Sigmoid colon (tissue), 6 donors: ENCODE measurements at regions not wholly inside any gene's neighbourhood (a gene's known extent, or its start where the extent isn't known, plus 50 kb on each side); places are given as distances from the start of the nearest gene placed in this dataset.
"Not testable (repeated sequence)": the region's sequence is repeated elsewhere in the genome, so short reads cannot be mapped to it uniquely, and the experiment has no call there.

Experiments
- DNase-seq: peaks from one replicate; pipeline ENCODE4 v3.0.0-alpha.2; 2019
- H3K27ac ChIP-seq, 4 donors: fragments of 200-600 bp; sonication (generic); one replicate each; pipeline ENCODE4 v1.5.1; 2016 to 2019; ENCODE audit warnings: mild to moderate bottlenecking in 1 of 4
- H3K27me3 ChIP-seq, 3 donors: fragments of 200-600 bp; sonication (generic); one replicate each; pipeline ENCODE4 v1.5.1; 2019; ENCODE audit warnings: mild to moderate bottlenecking in 1 of 3
- H3K36me3 ChIP-seq, 4 donors: fragments of 200-600 bp; sonication (generic); one replicate each; pipeline ENCODE4 v1.5.1; 2016 to 2019
- H3K4me1 ChIP-seq, 4 donors: fragments of 200-600 bp; sonication (generic); one replicate each; pipeline ENCODE4 v1.5.1; 2017 to 2019
- H3K4me3 ChIP-seq, 4 donors: fragments of 200-600 bp; sonication (generic); one replicate each; pipeline ENCODE4 v1.5.1; 2017 to 2019; ENCODE audit warnings: mild to moderate bottlenecking in 2 of 4, moderate library complexity in 1 of 4
- H3K9me3 ChIP-seq, 4 donors: fragments of 200-600 bp in 3 of 4; sonication (generic) in 3 of 4; one replicate each; pipeline versions ENCODE4 v1.5.1 to v1.6.1; 2013 to 2019
- WGBS, 2 donors: extraction: QIAGEN DNeasy Blood & Tissue Kit; methylation state at CpG; one replicate each; pipeline ENCODE4 v1.1.7; 2013; 5-methylcytosine and 5-hydroxymethylcytosine counted together
- intact Hi-C: fragments of 100-400 bp; cut with DNase I; formaldehyde crosslinking; loops from one replicate; pipeline ENCODE4 v1.15.1; 2023
- donor health status: healthy with polysubstance abuse.
- donor health status: healthy.

DNA sequence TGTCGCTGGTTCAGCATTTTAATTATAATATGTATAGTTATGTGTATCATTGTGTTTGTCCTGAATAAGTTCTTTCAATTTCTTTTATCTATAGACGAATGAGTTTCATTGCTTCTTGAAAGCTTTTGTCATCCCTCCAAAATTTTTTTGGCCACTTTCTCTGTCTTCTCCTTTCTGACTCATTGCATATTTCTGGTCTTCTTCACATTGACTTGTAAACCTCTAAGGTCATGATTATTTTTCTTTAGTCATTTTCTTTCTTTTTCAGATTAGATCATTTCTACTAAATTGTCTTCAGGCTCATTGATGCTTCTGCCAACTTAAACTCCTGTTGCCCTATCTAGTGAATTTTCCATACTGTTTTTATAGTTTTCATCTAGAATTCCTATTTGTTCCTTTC lies 555.1 kb downstream of the RPIA start:
- H3K4me3 ChIP-seq, intact Hi-C loops, H3K27me3 ChIP-seq, DNase-seq, H3K4me1 ChIP-seq, H3K9me3 ChIP-seq, H3K36me3 ChIP-seq, H3K27ac ChIP-seq: not testable (repeated sequence)
- WGBS, 2 donors: 74 to 78% methylated on average over 2 of the region's 2 CpGs

DNA sequence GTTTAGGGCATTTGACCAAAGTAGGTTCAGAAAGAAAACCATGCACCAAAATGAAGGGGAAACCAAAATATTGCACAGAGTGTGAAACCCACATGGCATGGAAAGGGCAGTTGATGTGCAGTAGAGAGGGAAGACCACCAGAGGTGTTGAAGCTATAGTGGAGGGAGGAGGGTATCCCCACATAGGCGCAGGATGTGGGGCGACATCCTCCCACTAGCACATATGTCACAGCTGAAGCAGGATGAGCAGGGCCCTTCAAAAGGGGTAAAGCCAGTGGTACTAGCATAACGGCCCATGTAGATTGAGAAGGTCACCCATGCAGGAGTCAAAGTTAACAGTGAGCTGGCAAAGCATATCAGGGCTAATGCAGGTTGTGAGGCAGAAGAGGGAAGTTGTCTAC lies 563.5 kb downstream of the RPIA start:
- H3K4me1 ChIP-seq, DNase-seq, H3K9me3 ChIP-seq, H3K36me3 ChIP-seq, H3K27me3 ChIP-seq, H3K27ac ChIP-seq, intact Hi-C loops, H3K4me3 ChIP-seq: not testable (repeated sequence)
- WGBS, 2 donors: 86 to 87% methylated on average over 3 of the region's 3 CpGs

DNA sequence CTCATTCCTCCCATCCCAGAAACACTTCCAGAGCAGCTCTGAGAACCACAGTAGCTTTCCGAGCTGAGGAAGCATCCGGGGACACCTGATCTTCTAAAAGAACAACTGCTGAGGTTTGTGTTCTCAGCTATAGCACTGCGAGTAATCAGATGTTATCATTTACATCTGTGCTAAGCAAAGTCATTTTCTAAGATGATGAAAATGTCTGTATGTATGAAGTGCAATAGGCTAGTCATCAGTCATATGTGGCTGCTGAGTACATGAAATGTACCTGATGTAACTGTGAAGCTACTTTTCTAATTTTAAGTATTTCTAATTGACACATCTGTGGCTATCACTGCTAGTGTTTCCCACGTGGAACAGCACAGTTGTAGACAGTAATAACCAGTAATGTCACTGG lies 582.0 kb downstream of the RPIA start:
- H3K36me3 ChIP-seq, H3K4me3 ChIP-seq, intact Hi-C loops, H3K9me3 ChIP-seq, DNase-seq, H3K4me1 ChIP-seq, H3K27me3 ChIP-seq, H3K27ac ChIP-seq: not testable (repeated sequence)
- WGBS, 2 donors: 82 to 88% methylated on average over 2 to 3 of the region's 4 CpGs

DNA sequence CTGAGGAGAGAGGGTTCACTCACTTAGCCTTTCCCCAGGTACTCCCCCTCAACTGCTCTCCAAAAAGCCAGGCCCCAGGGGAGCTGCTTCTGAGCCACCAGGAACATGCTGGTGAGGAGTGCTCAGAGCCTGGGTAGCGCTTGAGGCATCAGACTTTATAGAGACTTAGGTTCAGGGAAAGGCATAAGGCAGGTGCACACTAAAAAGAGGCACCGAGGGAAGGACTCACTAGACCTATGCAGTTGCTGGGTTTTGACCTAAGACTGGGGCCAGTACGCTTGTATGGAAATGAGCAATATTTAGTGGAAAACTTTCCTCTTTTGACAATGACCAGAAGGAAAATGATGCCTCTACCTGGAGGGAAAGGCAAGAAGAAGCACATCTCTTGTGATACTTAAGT lies 589.1 kb downstream of the RPIA start:
- DNase-seq, H3K4me3 ChIP-seq, H3K9me3 ChIP-seq, H3K27ac ChIP-seq, H3K4me1 ChIP-seq, H3K27me3 ChIP-seq, intact Hi-C loops, H3K36me3 ChIP-seq: not testable (repeated sequence)
- 87 to 91% methylated on average over 2 of the region's 3 CpGs for WGBS, 2 donors

DNA sequence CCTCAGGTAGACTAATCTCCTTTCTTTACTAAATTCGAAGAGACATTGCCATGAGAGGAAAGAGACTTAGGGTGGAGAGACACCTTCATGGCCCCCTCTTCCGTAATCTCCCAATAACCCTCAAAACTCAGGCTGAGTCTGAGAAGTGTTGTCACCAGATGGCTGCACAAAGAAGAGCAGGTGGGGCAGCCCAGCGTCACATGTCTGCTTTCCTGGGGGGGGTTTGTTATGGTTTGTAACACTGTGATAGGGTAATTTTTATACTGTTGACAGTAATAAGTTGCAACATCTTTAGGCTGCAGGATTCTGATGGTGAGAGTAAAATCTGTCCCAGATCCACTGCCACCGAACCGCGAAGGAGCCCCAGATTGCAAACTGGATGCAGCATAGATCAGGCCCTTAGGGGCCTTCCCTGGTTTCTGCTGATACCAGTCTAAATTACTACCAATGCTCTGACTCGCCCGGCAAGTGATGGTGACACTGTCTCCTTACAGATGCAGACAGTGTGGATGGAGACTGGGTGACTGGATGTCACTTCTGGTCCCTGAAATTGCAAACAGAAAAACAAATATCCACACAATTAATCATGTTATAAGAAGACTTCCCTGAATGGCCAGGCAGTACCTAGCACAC lies 595.1 kb downstream of the RPIA start:
- 86 to 93% methylated on average over 2 of the region's 8 CpGs for WGBS, 2 donors
- H3K27ac ChIP-seq, H3K27me3 ChIP-seq, intact Hi-C loops, DNase-seq, H3K4me1 ChIP-seq, H3K36me3 ChIP-seq, H3K4me3 ChIP-seq, H3K9me3 ChIP-seq: not testable (repeated sequence)

DNA sequence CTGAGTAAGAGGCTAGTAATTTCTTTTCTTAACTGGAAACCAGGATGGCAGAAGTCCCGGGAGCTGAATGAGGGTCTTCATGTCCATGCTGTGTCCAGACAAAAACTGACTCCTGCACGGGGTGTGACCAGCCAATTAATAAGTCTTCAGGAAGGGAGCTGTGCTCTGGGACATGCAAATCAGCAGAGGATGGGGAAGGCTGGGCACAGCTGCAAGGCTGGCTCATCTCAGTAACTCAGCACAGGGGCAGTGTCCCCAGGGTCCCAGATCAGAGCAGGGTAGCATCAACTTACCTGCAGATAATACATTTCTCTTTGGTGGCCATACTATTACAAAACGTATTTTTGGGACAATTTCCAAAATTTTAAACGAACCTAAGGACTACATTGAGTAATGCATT lies 595.6 kb downstream of the RPIA start:
- H3K27ac ChIP-seq, H3K9me3 ChIP-seq, H3K36me3 ChIP-seq, DNase-seq, H3K4me3 ChIP-seq, H3K27me3 ChIP-seq, H3K4me1 ChIP-seq, intact Hi-C loops: not testable (repeated sequence)
- WGBS, 2 donors: no CpG with 5 or more reads among the region's 4 CpGs

DNA sequence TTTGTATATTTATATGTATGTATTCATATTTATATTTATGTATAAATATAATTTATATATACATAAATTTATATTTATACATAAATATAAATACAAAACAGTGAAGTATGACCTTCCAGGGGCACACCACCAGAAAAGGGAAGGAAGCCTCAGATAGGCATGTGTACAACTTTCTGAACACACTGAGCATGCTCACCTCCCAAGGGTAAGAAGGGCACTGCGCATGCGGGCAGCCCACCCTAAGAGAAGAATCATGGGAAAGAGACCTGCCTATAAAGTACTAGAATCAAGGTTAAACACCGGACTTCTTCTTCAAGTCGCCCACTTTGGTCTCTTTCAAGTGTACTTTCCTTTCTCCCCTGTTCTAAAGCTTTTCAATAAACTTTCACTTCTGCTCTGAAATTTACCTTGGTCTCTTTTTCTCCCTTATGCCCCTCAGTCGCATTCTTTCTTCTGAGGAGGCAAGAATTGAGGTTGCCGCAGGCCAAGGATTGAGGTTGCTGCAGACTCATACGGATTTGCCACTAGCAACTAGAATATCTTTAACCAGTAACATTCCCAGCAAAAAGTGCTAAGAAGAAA lies 600.3 kb downstream of the RPIA start:
- H3K9me3 ChIP-seq, H3K36me3 ChIP-seq, intact Hi-C loops, H3K4me3 ChIP-seq, H3K27me3 ChIP-seq, DNase-seq, H3K4me1 ChIP-seq, H3K27ac ChIP-seq: not testable (repeated sequence)
- WGBS, 2 donors: no CpG with 5 or more reads among the region's 7 CpGs

DNA sequence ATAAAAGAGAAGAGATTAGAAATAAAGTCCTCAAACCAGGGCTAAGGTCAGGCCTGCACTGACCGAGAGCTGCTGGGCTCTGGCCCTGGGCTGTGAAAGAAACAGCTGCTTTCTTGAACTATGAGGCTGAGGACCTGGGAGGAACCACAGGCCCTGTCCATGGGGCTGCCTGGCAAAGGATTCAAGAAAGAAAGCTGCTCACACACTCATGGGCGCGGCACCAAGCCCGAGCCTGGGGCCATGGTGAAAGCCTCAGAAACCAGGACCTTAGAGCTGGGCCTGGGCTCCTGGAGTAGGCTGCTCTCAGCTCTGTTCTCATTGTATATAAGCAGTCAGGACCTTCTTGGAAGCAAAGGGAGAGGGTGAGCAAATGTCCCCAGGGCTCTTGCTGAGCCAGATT lies 601.9 kb downstream of the RPIA start:
- H3K4me3 ChIP-seq, H3K36me3 ChIP-seq, H3K9me3 ChIP-seq, intact Hi-C loops, H3K4me1 ChIP-seq, DNase-seq, H3K27ac ChIP-seq, H3K27me3 ChIP-seq: not testable (repeated sequence)
- no CpG with 5 or more reads among the region's 4 CpGs for WGBS, 2 donors

DNA sequence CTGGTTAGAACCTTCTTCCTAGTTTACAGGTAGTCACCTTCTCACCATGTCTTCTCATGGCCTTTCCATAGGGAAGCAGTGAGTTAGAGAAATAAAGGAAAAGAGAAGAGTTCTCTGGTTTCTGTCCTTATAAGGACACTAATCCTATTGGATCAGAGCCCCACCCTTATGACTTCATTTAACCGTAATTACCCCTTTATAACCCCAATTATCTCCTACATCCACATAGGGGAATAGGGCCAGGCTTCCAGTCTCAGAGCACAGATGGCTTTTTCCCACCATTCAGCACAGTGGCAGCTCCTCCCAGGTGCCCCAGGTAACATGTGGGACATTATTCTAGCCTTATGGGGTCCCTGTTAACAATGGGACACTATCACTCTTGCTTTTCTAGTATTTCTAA lies 602.9 kb downstream of the RPIA start:
- H3K36me3 ChIP-seq, DNase-seq, H3K27ac ChIP-seq, H3K9me3 ChIP-seq, H3K4me1 ChIP-seq, H3K27me3 ChIP-seq, intact Hi-C loops, H3K4me3 ChIP-seq: not testable (repeated sequence)
- no CpG with 5 or more reads among the region's 1 CpG for WGBS, 2 donors

DNA sequence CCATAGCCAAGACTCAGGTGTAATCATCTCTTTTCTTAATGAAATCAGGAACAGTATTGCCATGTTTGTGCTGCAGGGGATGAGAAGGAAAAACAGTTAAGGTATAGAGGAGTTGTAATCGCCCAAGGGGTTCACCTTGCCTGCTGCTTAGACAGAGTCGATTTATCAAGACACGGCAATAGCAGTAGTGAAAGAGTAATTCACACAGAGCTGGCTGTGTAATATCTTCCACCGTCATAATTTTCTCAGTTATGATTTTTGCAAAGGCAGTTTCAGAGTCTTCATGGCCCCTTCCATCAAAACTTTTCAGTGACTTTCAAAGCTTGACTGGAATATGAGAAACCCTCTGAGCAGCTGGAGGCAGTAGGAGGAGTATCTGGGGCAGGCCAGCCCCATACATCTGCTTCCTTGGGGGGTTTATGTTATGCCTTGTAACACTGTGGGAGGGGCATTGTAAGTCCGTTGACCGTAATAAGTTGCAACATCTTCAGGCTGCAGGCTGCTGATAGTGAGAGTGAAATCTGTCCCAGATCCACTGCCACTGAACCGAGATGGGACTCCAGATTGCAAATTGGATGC lies 605.4 kb downstream of the RPIA start:
- H3K27ac ChIP-seq, H3K4me1 ChIP-seq, H3K4me3 ChIP-seq, H3K27me3 ChIP-seq, intact Hi-C loops, H3K36me3 ChIP-seq, DNase-seq, H3K9me3 ChIP-seq: not testable (repeated sequence)
- WGBS, 2 donors: 87 to 93% methylated on average over 1 of the region's 7 CpGs

DNA sequence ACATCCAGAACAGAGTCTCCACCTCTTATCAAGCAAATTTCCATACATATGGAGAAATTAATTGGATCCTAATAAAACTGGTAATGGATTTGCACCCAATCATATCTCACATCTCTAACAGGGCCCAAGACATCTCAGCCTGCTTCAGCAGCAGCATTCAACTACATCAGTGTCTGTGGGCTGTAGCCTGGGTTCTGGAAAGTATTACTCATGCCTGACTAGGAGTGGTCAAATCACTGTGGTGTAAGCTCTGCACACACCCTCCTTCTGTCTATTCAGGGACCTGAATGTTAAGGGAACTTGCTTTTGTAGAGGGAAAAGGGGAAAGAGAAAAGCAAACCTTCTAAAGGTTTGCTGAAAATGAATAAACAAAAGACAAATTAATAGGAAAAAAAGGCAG lies 607.7 kb downstream of the RPIA start:
- H3K27ac ChIP-seq, H3K36me3 ChIP-seq, H3K9me3 ChIP-seq, H3K27me3 ChIP-seq, H3K4me1 ChIP-seq, H3K4me3 ChIP-seq, intact Hi-C loops, DNase-seq: not testable (repeated sequence)

DNA sequence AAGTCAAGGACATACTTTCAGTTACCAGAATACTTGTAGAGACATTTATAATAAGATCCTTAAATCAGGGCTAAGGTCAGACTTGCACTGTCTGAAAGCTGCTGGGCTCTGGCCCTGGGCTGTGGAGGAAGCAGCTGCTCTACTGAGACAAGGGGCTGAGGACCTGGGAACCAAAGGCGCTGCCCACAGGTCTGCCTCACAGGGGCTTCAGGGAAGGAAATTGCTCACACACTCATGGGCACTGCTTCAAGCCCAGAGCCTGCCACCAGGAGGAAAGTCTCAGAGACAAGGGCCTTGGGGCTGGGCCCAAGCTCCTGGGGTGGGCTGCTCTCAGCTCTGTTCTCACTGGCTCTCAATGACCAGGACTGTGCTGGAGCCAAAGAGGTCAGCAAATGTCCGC lies 614.1 kb downstream of the RPIA start:
- H3K4me3 ChIP-seq, H3K27me3 ChIP-seq, H3K36me3 ChIP-seq, H3K9me3 ChIP-seq, H3K4me1 ChIP-seq, intact Hi-C loops, H3K27ac ChIP-seq, DNase-seq: not testable (repeated sequence)
- WGBS, 2 donors: 58 to 76% methylated on average over 1 of the region's 2 CpGs

DNA sequence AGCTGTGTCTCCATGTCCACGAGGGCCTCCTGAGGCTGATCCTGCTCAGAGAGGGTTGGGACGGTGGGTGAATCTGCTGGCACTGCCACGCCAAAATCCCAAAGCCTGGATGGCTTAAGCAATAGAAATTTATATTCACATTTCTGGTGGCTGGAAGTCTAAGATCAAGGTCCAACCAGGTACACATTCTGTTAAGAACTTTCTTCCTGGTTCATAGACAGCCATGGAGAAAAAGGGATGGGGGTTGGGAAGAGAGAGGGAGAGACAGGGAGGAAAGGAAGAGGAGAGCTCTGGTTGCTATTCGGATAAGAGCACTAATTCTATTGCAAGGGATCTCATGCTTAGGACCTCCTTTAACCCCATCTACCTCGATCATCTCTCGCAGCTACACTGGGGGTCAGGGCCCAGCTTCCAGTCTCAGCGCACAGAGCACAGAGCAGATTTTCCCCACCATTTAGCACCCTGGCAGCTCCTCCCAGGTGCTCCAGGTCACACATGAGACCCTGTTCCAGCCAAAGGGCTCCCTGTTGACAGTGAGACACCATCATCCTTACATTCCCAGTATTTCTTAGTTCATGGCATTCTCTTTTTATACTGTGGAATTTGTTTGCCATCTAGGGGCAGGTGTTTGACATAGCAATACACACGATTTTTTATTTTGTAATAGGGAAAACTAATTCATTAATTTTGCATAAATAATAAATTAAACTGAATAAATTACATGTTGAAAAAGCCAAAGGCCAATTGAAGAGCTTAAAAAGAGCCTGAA lies 615.6 kb downstream of the RPIA start:
- H3K4me3 ChIP-seq, intact Hi-C loops, H3K36me3 ChIP-seq, H3K4me1 ChIP-seq, H3K9me3 ChIP-seq, H3K27me3 ChIP-seq, DNase-seq, H3K27ac ChIP-seq: not testable (repeated sequence)
- 63 to 66% methylated on average over 3 of the region's 8 CpGs for WGBS, 2 donors
